H1 (cell line): ENCODE measurements at regions not wholly inside any gene's neighbourhood (a gene's known extent, or its start where the extent isn't known, plus 50 kb on each side); places are given as distances from the start of the nearest gene placed in this dataset.

Experiments
- BRCA1 ChIP-seq: IDR thresholded peaks from 2 replicates; pipeline ENCODE4 v1.6.1; 2012; ENCODE audit warnings: low read depth, low read length, improper control_type of control experiment
- EZH2 ChIP-seq: fragments of 200-600 bp; sonication (generic); IDR thresholded peaks from 2 replicates; pipeline ENCODE4 v1.7.1; 2012; ENCODE audit warnings: low read depth, mild to moderate bottlenecking, moderate library complexity, low read length, inconsistent platforms; ENCODE audit not compliant: severe bottlenecking
- RBBP5 ChIP-seq: IDR thresholded peaks from 2 replicates; pipeline ENCODE4 v1.7.1; 2012; ENCODE audit warnings: low read depth, mild to moderate bottlenecking, inconsistent platforms, low read length, moderate library complexity, borderline replicate concordance
- USF2 ChIP-seq: IDR thresholded peaks from 2 replicates; pipeline ENCODE4 v1.6.1; 2011; ENCODE audit warnings: low read length, improper control_type of control experiment

DNA sequence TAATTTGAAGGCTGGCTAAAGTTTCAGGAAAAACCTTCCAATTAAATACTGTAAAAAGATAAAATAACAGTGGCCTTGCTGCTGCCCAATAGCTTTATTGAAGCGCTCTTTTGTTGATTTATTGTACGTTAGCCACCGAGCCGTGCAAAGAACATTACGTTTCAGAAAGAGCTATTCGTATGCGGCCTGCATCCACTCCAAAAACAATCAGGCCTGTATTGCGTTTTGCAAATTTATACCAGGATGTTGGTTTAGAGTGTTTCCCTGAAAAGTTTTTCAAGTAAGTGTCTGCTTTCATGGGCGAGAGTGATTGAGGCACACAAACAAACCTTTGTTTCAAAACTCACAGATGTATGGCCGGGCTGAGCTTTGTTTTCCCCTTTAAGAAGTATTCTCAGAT lies 257.2 kb upstream of the SALL3 start (continued):
- no peak for TF ChIP-seq RBBP5
- no peak for TF ChIP-seq BRCA1
- TF ChIP-seq EZH2 = no peak
- TF ChIP-seq USF2 = no peak
